Fibroblast of lung (primary cell): ENCODE measurements at regions not wholly inside any gene's neighbourhood (a gene's known extent, or its start where the extent isn't known, plus 50 kb on each side); places are given as distances from the start of the nearest gene placed in this dataset.

ENCODE experiments used
- EZH2 ChIP-seq: IDR thresholded peaks from 2 replicates; pipeline ENCODE4 v1.5.1; 2012; ENCODE audit warnings: low read length, control low read depth, mild to moderate bottlenecking; ENCODE audit errors: missing control alignments
- TF ChIP-seq, protein P1 (sequence below), 2 donors: IDR thresholded peaks in 1 of 2; conservative IDR thresholded peaks in 1 of 2; 1 replicate in 1 of 2; 2 replicates in 1 of 2; pipeline ENCODE4 v1.5.1; 2011 to 2012; ENCODE audit warnings: low read length in 2 of 2, control low read depth in 1 of 2, inconsistent platforms in 1 of 2, low read depth in 1 of 2, mild to moderate bottlenecking in 1 of 2

DNA sequence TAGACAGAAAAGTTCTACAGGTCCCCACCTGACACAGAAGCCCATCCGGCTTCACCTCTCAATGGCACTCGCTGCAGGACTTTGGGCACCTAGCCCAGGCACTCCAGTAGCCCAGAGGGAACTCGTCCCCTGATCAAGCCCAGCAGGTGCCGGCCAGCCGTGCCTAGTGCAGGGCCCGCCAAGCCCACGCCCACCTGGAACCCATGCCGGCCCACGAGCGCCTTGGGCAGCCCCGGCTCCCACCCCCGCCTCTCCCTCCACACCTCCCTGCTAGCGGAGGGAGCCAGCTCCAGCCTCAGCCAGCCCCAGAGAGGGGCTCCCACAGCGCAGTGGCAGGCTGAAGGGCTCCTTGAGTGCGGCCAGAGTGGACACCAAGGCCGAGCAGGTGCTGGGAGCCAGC lies 268.8 kb downstream of the SLITRK1 start:
- TF ChIP-seq, protein P1, sequence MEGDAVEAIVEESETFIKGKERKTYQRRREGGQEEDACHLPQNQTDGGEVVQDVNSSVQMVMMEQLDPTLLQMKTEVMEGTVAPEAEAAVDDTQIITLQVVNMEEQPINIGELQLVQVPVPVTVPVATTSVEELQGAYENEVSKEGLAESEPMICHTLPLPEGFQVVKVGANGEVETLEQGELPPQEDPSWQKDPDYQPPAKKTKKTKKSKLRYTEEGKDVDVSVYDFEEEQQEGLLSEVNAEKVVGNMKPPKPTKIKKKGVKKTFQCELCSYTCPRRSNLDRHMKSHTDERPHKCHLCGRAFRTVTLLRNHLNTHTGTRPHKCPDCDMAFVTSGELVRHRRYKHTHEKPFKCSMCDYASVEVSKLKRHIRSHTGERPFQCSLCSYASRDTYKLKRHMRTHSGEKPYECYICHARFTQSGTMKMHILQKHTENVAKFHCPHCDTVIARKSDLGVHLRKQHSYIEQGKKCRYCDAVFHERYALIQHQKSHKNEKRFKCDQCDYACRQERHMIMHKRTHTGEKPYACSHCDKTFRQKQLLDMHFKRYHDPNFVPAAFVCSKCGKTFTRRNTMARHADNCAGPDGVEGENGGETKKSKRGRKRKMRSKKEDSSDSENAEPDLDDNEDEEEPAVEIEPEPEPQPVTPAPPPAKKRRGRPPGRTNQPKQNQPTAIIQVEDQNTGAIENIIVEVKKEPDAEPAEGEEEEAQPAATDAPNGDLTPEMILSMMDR (conservative IDR thresholded peaks at IDR 0.05 in 1 of 2, IDR thresholded peaks at IDR 0.05 in 1 of 2; ENCODE audit: low read depth in 1 of 2, low read length in 2 of 2), result no peak
- no peak for TF ChIP-seq EZH2
